Embryonic facial prominence (tissue), 1 donor: ENCODE measurements at regions not wholly inside any gene's neighbourhood (a gene's known extent, or its start where the extent isn't known, plus 50 kb on each side); places are given as distances from the start of the nearest gene placed in this dataset.
"Not testable (repeated sequence)": the region's sequence is repeated elsewhere in the genome, so short reads cannot be mapped to it uniquely, and the experiment has no call there.

Source experiments
- DNase-seq: peaks from one replicate; pipeline ENCODE4 v3.0.0-alpha.2; 2016; ENCODE audit errors: extremely low spot score

GRCh38 chr22:48418831-48419230 lies 1408.8 kb downstream of the BRD1 start:
- no peak for DNase-seq

GRCh38 chr22:48417225-48418070 lies 1410.2 kb downstream of the BRD1 start:
- DNase-seq: no peak

DNA sequence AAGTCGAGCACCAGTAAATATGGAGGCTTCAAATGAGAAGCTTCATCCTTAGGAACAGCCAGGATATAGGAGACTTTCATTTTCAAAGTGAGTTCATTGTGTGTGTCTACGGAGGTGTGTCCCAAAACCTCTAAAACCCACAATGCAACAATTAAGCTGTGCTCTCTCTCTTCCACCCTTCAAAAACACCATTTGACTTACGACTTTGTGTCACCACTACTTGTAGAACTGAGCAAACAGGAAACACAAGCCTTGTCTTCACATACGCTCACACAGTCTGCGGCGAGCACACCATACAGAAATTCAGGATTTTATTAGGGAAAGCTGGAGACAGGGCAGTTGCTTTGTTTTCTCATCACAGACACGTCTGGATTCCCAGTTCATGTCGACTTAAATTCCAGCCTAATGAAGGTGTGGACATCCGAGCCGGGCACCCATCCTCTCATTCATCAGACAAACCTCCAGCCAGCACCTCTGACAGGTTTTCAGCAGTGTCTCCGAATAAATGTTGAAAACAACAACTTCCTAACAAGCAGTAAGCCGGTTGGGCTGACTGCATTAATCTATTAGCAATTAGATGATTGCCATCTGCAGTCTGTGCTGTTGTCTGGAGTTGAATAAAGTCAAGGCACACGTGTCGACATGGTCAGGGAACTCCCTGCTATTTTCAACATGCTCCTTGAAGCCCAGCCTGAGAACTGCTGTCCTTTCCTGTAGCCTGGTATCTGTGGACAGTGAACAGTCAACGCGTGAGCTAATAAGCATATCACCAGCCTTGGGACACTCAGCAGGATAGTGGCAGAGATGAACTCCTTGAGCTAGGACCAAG lies 1411.1 kb downstream of the BRD1 start:
- DNase-seq: no peak

DNA sequence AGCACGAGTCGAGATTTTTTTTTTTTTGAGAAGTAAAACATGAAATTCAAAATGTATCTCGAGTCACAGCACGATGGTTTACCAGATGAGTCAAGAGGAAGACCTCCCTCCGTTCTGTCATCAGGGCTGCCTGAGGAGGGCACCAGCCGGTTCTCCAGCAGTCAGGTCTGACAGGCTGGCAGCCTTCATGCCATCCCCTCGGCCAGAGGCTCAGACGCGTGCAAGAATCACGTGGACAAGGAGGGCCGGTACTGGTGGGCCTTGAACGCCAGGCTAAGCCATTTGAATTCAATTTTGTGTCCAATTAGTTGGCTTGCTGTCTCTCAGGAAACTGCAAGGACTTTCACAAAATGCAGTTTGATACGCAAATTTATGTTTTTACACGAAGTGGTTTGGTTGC lies 1412.2 kb downstream of the BRD1 start:
- no peak for DNase-seq

DNA sequence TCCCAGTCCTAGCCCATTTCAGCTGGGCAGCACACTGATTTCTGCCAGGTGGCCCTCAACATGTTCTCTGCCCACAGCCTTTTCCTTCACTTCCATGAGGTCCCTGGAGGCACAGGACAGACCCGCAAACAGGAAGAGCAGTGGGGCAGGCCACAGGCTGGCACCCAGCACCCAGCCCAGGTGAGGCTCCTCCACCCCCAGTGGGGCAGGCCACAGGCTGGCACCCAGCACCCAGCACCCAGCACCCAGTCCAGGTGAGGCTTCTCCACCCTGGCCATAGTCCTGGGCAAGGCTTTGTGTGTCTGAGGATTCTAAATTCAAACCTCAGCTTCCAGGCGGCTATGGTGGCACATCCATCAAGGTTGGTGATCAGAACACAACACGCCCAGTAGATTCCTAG lies 1413.0 kb downstream of the BRD1 start:
- no peak for DNase-seq

GRCh38 chr22:48412931-48413330 lies 1414.7 kb downstream of the BRD1 start:
- DNase-seq: not testable (repeated sequence)

- no peak for DNase-seq
Observed at GRCh38 chr22:48410536-48410935, 1417.1 kb downstream of the BRD1 start.

- no peak for DNase-seq
Observed at GRCh38 chr22:48407256-48407955, 1420.3 kb downstream of the BRD1 start.

DNA sequence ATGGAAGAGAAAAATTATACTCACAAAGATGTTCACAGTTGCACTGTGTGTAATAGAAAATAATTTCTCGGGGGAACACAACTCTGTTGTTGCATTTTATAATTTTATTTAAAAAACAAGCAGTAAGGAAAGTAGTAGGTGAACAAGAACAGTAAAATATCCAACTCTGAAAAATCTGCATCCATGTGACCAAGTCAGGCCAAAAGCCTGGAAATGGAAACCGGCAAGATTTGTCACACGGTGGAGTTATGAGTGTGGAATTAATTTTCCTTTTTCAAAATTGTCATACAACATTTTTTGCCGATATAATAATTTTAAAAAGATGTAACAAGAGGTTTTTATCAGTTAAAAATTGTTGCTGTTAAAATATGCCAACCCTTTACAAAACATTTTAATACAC lies 1421.5 kb downstream of the BRD1 start:
- DNase-seq: no peak

- no peak for DNase-seq
Observed at GRCh38 chr22:48405741-48406140, 1421.9 kb downstream of the BRD1 start.

DNA sequence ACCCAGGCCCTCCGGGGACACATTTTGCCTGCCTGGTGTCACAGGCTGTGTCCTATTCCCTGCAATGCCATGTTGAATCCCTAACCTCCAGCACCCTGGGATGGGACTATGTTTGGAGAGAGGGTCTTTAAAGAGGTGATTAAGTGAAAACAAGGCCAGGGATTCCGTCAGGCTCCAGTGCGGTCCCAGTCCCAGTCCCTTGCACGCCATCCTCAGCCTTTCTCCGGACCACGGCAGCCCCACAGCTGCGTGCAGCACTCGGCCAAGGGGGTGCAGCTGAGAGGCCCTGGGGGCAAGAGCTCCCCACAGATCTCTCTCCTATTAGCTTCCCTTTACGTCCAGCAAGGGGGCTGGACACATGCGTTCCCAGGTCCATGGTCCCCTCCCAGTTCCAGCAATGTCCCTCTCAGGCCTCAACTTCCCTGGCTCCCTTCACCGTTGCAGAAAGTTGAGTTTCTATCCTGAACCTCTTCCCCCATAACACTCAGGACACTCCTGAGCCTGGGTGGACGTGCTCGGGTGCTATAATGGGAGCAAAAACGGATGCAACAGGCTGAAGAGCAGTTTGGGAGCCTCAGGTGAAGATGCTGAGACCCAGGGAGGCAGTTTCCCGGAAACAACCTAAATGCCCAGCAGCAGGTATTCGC lies 1422.7 kb downstream of the BRD1 start:
- DNase-seq: no peak

DNA sequence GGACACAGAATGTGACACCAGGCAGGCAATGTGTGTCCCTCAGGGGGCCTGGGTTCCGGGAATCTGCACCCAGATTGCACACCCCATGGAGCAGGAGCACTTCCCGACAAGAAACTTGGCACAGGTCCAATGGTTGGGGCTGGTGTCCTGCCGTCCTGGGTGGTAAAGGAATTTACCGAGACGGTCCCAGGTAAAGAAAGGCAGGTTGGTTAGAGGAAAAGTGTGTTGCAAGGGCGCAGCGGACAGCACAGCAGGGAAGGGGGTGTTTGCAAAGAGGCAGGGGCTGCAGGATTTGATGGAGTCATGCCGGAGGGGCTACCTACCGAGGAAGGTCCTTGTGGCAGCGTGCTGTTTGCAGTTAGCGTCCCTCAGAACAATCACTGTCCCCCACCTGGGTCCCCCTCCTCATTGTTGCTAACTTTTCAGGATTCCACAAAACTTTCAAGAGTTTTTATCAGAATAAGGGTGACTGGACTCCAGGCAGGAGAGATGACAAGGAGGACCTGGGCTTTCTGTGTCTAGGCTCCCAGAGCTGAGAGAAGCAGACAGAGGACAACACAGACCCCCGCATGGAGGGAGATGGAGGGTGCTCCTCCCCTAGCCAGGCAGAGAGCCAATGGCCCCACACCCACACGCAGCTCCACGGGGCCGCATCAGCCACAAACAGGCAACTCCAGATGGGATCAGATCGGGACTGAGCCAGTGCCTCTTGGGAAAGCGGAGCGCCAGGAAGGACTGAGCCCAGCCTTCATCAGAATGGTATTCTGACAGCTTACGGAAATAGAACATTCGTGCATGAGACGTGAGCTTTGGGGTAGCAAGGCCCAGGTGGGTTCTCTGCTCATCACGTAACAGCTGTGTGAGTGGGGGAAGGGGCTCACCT lies 1423.9 kb downstream of the BRD1 start:
- no peak for DNase-seq

- DNase-seq: no peak
Observed at GRCh38 chr22:48402591-48403031, 1425.1 kb downstream of the BRD1 start.

- DNase-seq: not testable (repeated sequence)
Observed at GRCh38 chr22:48401523-48401922, 1426.2 kb downstream of the BRD1 start.

- DNase-seq: no peak
Observed at GRCh38 chr22:48398181-48398905, 1429.3 kb downstream of the BRD1 start.

DNA sequence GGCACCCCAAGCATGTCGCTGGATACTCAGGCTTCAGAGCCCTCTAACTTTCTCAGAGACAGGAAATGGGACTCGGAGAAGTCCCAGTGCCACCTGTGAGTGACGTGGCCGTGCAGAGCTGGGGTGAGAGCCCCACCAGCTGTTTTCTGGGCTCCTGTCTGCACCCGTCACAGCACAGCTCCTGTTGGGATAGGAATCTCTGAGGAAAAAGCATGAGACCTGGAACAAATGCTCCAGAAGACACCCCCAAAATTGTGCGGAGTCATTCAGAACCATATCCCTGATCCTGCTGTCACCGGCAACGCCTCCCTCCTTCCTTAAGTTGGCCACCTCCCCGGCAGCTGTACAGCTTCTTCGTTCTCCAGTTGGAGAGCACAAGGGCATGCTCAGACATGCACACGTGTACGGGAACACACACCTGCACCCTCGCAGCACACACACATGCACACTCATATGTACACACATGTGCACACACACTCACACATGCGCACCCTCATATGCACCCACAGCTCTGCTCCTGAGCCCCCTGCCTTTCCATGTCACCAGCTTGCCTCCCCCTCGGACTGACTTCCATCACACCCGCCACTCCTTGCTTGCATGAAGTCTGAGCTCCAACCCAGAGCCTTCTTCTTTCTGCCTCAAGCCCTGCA lies 1430.0 kb downstream of the BRD1 start:
- no peak for DNase-seq

GRCh38 chr22:48396785-48397530 lies 1430.7 kb downstream of the BRD1 start:
- no peak for DNase-seq

DNA sequence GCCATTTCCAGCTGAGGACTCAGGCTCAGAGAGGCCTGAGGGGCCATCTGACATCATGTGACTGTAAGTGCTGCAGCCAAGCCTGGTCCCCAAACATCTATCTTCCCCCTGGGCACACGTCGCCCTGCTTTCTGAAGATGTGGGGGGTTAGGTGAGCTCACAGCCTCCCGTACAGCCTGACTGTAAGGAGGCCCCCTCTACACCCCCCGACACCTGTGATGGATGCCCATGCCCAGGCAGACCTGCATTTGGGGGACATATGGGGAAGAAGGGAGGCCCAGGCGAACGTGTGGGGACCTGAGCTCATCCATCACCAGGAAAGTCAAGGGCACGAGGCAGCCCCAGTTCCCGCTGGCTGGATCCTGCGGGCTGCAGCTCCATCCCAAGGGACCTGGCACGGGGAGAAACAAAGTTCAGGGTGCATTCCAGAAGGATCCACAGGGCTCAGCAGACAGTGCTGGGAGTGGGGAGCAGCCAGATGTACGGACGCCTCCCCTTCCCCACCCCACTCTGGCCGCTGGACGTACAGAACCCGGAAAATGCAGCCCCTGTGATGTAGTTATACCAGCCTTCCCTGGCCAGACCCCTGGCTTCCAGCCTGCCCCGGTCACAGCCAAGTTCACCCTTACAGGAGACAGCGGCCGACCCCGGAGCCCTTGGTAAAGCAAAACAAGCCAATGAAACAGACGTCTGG lies 1431.4 kb downstream of the BRD1 start:
- DNase-seq: no peak
